Progenitor cell of endocrine pancreas (in vitro differentiated cells): ENCODE measurements at regions not wholly inside any gene's neighbourhood (a gene's known extent, or its start where the extent isn't known, plus 50 kb on each side); places are given as distances from the start of the nearest gene placed in this dataset.

Source experiments
- DNase-seq: peaks from one replicate; pipeline ENCODE4 v3.0.0; 2021; ENCODE audit warnings: low spot score; ENCODE audit not compliant: unreplicated experiment
- H3K27ac Mint-ChIP-seq: 2 replicates; pipeline ENCODE4 v1.8.0; 2021; ENCODE audit warnings: mild to moderate bottlenecking, moderate library complexity, mixed read lengths
- H3K27me3 Mint-ChIP-seq: 2 replicates; pipeline ENCODE4 v1.8.0; 2021; ENCODE audit warnings: mixed read lengths
- H3K36me3 Mint-ChIP-seq: 2 replicates; pipeline ENCODE4 v1.8.0; 2022; ENCODE audit warnings: mixed read lengths; ENCODE audit not compliant: insufficient read depth
- H3K4me1 Mint-ChIP-seq: 2 replicates; pipeline ENCODE4 v1.8.0; 2021; ENCODE audit warnings: low read depth, mixed read lengths
- H3K4me3 Mint-ChIP-seq: 2 replicates; pipeline ENCODE4 v1.8.0; 2021; ENCODE audit warnings: low read depth, mild to moderate bottlenecking, moderate library complexity, mixed read lengths
- H3K9me3 Mint-ChIP-seq: 2 replicates; pipeline ENCODE4 v1.8.0; 2021; ENCODE audit warnings: low read depth, mixed read lengths
- CTCF ChIP-seq: fragments of 200-600 bp; sonication (generic); IDR thresholded peaks from one replicate; pipeline ENCODE4 v1.5.0; 2021; ENCODE audit warnings: antibody characterized with exemption, mild to moderate bottlenecking; ENCODE audit not compliant: unreplicated experiment

- H3K27me3 Mint-ChIP-seq = peaks cover 46% of the 10 kb centered on the region
- H3K4me1 Mint-ChIP-seq = no peaks in the 10 kb centered on the region
- H3K9me3 Mint-ChIP-seq = peaks cover 11% of the 10 kb centered on the region
- H3K4me3 Mint-ChIP-seq = no peak overlapping the region
- peaks cover 2% of the 10 kb centered on the region for H3K36me3 Mint-ChIP-seq
- TF ChIP-seq CTCF = no peak
- DNase-seq = no peak
- H3K27ac Mint-ChIP-seq = no peak overlapping the region
Observed at GRCh38 chr15:69939513-69940440, 157.9 kb downstream of the TLE3 start.

GRCh38 chr15:69940441-69941300 lies 157.0 kb downstream of the TLE3 start:
- Mint-ChIP-seq H3K27me3 (peaks cover 40% of the 10 kb centered on the region), H3K27ac (no peak overlapping the region), H3K4me3 (no peak overlapping the region), H3K4me1 (no peaks in the 10 kb centered on the region), H3K36me3 (no peaks in the 10 kb centered on the region), H3K9me3 (peaks cover 3% of the 10 kb centered on the region)
- no peak for DNase-seq
- TF ChIP-seq CTCF = no peak

- TF ChIP-seq CTCF = no peak
- Mint-ChIP-seq H3K27ac (no peak overlapping the region), H3K9me3 (no peaks in the 10 kb centered on the region), H3K36me3 (no peaks in the 10 kb centered on the region), H3K4me3 (no peak overlapping the region), H3K27me3 (peaks cover 43% of the 10 kb centered on the region), H3K4me1 (no peaks in the 10 kb centered on the region)
- no peak for DNase-seq
Observed at GRCh38 chr15:69941301-69941605, 156.5 kb downstream of the TLE3 start.

GRCh38 chr15:69941706-69942495 lies 155.8 kb downstream of the TLE3 start:
- Mint-ChIP-seq H3K9me3 (no peaks in the 10 kb centered on the region), H3K4me1 (no peaks in the 10 kb centered on the region), H3K4me3 (no peak overlapping the region), H3K27ac (no peak overlapping the region), H3K36me3 (no peaks in the 10 kb centered on the region), H3K27me3 (peaks cover 48% of the 10 kb centered on the region)
- TF ChIP-seq CTCF = no peak
- DNase-seq = no peak

GRCh38 chr15:69943637-69944036 lies 154.1 kb downstream of the TLE3 start:
- Mint-ChIP-seq H3K4me1 (no peaks in the 10 kb centered on the region), H3K9me3 (no peaks in the 10 kb centered on the region), H3K36me3 (no peaks in the 10 kb centered on the region), H3K27me3 (peaks cover 40% of the 10 kb centered on the region), H3K4me3 (no peak overlapping the region), H3K27ac (no peak overlapping the region)
- DNase-seq = no peak
- TF ChIP-seq CTCF = no peak
